ENCODE measurements at regions not wholly inside any gene's neighbourhood (a gene's known extent, or its start where the extent isn't known, plus 50 kb on each side); places are given as distances from the start of the nearest gene placed in this dataset.

GRCh38 chr12:82099216-82099615 is 259.0 kb downstream of the CCDC59 start:
- no peak overlapping the region for H3K9ac ChIP-seq
- no peak overlapping the region for H3K4me2 ChIP-seq
- no peaks in the 10 kb centered on the region for H3K27me3 ChIP-seq (ENCODE audit: insufficient read depth, low read depth)
- no peaks in the 10 kb centered on the region for H3K4me1 ChIP-seq (ENCODE audit: low read depth, poor library complexity, severe bottlenecking)
- TF ChIP-seq CTCF (conservative IDR thresholded peaks at IDR 0.05; ENCODE audit: low read depth, low read length): no peak
- H3K27ac ChIP-seq: no peak overlapping the region
- no peaks in the 10 kb centered on the region for H4K20me1 ChIP-seq (ENCODE audit: insufficient read depth)
- no peaks in the 10 kb centered on the region for H3K36me3 ChIP-seq (ENCODE audit: insufficient read depth)
- no peak overlapping the region for H3K4me3 ChIP-seq (IDR thresholded peaks at IDR 0.05; ENCODE audit: insufficient read depth, low read depth, low read length)
- no peak overlapping the region for H2AFZ ChIP-seq (ENCODE audit: low read depth)
- H3K79me2 ChIP-seq (ENCODE audit: insufficient read depth, low read depth): no peaks in the 10 kb centered on the region

- no peaks in the 10 kb centered on the region for H3K27me3 ChIP-seq (ENCODE audit: insufficient read depth, low read depth)
- H3K27ac ChIP-seq: no peak overlapping the region
- H3K9ac ChIP-seq: no peak overlapping the region
- H3K36me3 ChIP-seq (ENCODE audit: insufficient read depth): no peaks in the 10 kb centered on the region
- no peak overlapping the region for H2AFZ ChIP-seq (ENCODE audit: low read depth)
- H3K4me3 ChIP-seq (IDR thresholded peaks at IDR 0.05; ENCODE audit: insufficient read depth, low read depth, low read length): no peak overlapping the region
- H4K20me1 ChIP-seq (ENCODE audit: insufficient read depth): no peaks in the 10 kb centered on the region
- no peaks in the 10 kb centered on the region for H3K79me2 ChIP-seq (ENCODE audit: insufficient read depth, low read depth)
- no peak for TF ChIP-seq CTCF (conservative IDR thresholded peaks at IDR 0.05; ENCODE audit: low read depth, low read length)
- H3K4me1 ChIP-seq (ENCODE audit: low read depth, poor library complexity, severe bottlenecking): no peaks in the 10 kb centered on the region
- H3K4me2 ChIP-seq: no peak overlapping the region
These were observed 260.3 kb downstream of the CCDC59 start for GRCh38 chr12:82097877-82098276.

- Histone ChIP-seq H4K20me1 (ENCODE audit: insufficient read depth) (no peaks in the 10 kb centered on the region), H3K27me3 (ENCODE audit: insufficient read depth, low read depth) (no peaks in the 10 kb centered on the region), H2AFZ (ENCODE audit: low read depth) (no peak overlapping the region), H3K79me2 (ENCODE audit: insufficient read depth, low read depth) (no peaks in the 10 kb centered on the region), H3K4me3 (IDR thresholded peaks at IDR 0.05; ENCODE audit: insufficient read depth, low read depth, low read length) (no peak overlapping the region), H3K9ac (no peak overlapping the region), H3K36me3 (ENCODE audit: insufficient read depth) (no peaks in the 10 kb centered on the region), H3K4me1 (ENCODE audit: low read depth, poor library complexity, severe bottlenecking) (no peaks in the 10 kb centered on the region), H3K27ac (no peak overlapping the region), H3K4me2 (no peak overlapping the region)
- no peak for TF ChIP-seq CTCF (conservative IDR thresholded peaks at IDR 0.05; ENCODE audit: low read depth, low read length)
These were observed 260.7 kb downstream of the CCDC59 start for GRCh38 chr12:82097438-82097837.

GRCh38 chr12:82090165-82090564 is 268.0 kb downstream of the CCDC59 start:
- H3K79me2 ChIP-seq (ENCODE audit: insufficient read depth, low read depth): no peaks in the 10 kb centered on the region
- no peak overlapping the region for H3K4me2 ChIP-seq
- H2AFZ ChIP-seq (ENCODE audit: low read depth): no peak overlapping the region

More at GRCh38 chr12:82090165-82090564, 268.0 kb downstream of the CCDC59 start:
- no peaks in the 10 kb centered on the region for H4K20me1 ChIP-seq (ENCODE audit: insufficient read depth)
- no peaks in the 10 kb centered on the region for H3K27me3 ChIP-seq (ENCODE audit: insufficient read depth, low read depth)
- no peaks in the 10 kb centered on the region for H3K36me3 ChIP-seq (ENCODE audit: insufficient read depth)
- no peak overlapping the region for H3K9ac ChIP-seq
- no peak overlapping the region for H3K27ac ChIP-seq
- no peak for TF ChIP-seq CTCF (conservative IDR thresholded peaks at IDR 0.05; ENCODE audit: low read depth, low read length)
- H3K4me1 ChIP-seq (ENCODE audit: low read depth, poor library complexity, severe bottlenecking): no peaks in the 10 kb centered on the region
- H3K4me3 ChIP-seq (IDR thresholded peaks at IDR 0.05; ENCODE audit: insufficient read depth, low read depth, low read length): no peak overlapping the region

Measured in KMS-11 (cell line).